MCF 10A (cell line): ENCODE measurements at regions not wholly inside any gene's neighbourhood (a gene's known extent, or its start where the extent isn't known, plus 50 kb on each side); places are given as distances from the start of the nearest gene placed in this dataset.

ENCODE experiments used
- BruUV-seq: library from RNA; stranded (reverse); fragments of 400-500 nt; replicated peaks from 2 replicates; lab custom pipeline; 2021; lab: Mats Ljungman, UMichigan
- CTCF ChIA-PET: fragments of 300-600 bp; sonication (Branson Sonifier 250); formaldehyde crosslinking; extraction: SDS; loops from one replicate; lab custom pipeline; 2021; ENCODE audit warnings: antibody characterized with exemption, inconsistent platforms; lab: Yijun Ruan, JAX
- POLR2A ChIA-PET: fragments of 300-600, 350-650 bp; sonication (Branson Sonifier 250); formaldehyde crosslinking; extraction: SDS; loops from one replicate; lab custom pipeline; 2020; ENCODE audit warnings: antibody characterized with exemption, inconsistent platforms; lab: Yijun Ruan, JAX
- DNase-seq: peaks from one replicate; pipeline ENCODE4 v3.0.0-alpha.2; 2018; ENCODE audit not compliant: unreplicated experiment
- H3K27ac Mint-ChIP-seq: one replicate; pipeline ENCODE4 v1.8.0; 2022; ENCODE audit warnings: mild to moderate bottlenecking, low read depth, mixed read lengths; ENCODE audit not compliant: unreplicated experiment
- H3K27me3 Mint-ChIP-seq: one replicate; pipeline ENCODE4 v1.8.0; 2022; ENCODE audit warnings: mixed read lengths; ENCODE audit not compliant: insufficient read depth, unreplicated experiment
- H3K36me3 Mint-ChIP-seq: one replicate; pipeline ENCODE4 v1.8.0; 2022; ENCODE audit warnings: mild to moderate bottlenecking, moderate library complexity, mixed read lengths; ENCODE audit not compliant: insufficient read depth, unreplicated experiment
- H3K4me1 Mint-ChIP-seq: one replicate; pipeline ENCODE4 v1.8.0; 2022; ENCODE audit warnings: mixed read lengths; ENCODE audit not compliant: insufficient read depth, unreplicated experiment
- H3K4me3 Mint-ChIP-seq: one replicate; pipeline ENCODE4 v1.8.0; 2022; ENCODE audit warnings: mild to moderate bottlenecking, moderate library complexity, mixed read lengths; ENCODE audit not compliant: unreplicated experiment
- H3K9me3 Mint-ChIP-seq: one replicate; pipeline ENCODE4 v1.8.0; 2022; ENCODE audit warnings: mixed read lengths; ENCODE audit not compliant: unreplicated experiment
- intact Hi-C: fragments of 100-400 bp; cut with micrococcal nuclease; formaldehyde crosslinking; loops from 2 replicates; pipeline ENCODE4 v1.14.1; 2022
- TF ChIP-seq, protein P1 (sequence below): fragments of 200-600 bp; IDR thresholded peaks from one replicate; pipeline ENCODE4 v1.8.0; 2022; ENCODE audit warnings: antibody characterized with exemption, mild to moderate bottlenecking; ENCODE audit not compliant: unreplicated experiment

DNA sequence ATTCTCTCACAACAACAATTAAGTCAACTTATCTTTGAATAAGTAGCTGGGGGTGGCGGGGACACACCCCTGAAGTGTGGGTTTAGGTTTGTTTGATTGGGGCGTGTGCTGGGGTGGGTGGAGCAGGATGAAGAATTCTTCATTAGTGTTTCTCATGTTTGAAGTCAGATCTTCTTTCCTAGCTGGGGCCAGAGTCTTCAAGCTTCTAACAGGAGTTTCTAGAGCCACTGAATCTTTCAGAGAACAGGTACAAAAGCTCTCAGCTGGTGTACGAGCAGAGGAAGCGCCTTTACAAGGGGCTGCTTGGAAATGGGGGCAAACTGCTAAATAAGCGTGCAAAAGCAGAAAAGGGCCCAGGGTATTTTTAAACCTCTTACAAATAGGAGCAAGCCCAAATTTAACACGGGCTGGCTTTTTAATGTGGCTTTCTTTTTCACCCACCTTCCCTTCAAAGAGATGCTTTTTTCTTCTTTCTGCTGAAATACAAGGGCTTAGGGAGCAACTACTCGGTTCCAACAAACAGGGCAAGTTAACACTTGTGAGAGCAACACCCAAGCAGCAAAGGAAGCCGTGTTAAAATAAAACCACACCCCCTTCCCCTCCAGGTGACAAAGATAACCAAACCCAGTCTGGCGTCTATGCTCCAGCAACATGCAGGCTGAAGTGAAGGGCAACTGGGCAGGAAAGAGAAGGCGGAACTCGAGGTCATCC is 86.9 kb upstream of the RASGRP1 start:
- no peaks in the 10 kb centered on the region for H3K27me3 Mint-ChIP-seq
- BruUV-seq: no TSS peak
- no peaks in the 10 kb centered on the region for H3K4me1 Mint-ChIP-seq
- H3K36me3 Mint-ChIP-seq: no peaks in the 10 kb centered on the region
- H3K4me3 Mint-ChIP-seq: no peak overlapping the region
- H3K9me3 Mint-ChIP-seq: no peaks in the 10 kb centered on the region
- ChIA-PET POLR2A (no interaction called here), CTCF (interaction anchor here (0.5 to 8.5 kb wide), 10 partner anchors 10 to 660 kb away, joined by 3 to 87 read pairs (median 6); partner anchors contain the start of gene RASGRP1)
- intact Hi-C loops: no loop called here
- DNase-seq: no peak
- TF ChIP-seq, protein P1, sequence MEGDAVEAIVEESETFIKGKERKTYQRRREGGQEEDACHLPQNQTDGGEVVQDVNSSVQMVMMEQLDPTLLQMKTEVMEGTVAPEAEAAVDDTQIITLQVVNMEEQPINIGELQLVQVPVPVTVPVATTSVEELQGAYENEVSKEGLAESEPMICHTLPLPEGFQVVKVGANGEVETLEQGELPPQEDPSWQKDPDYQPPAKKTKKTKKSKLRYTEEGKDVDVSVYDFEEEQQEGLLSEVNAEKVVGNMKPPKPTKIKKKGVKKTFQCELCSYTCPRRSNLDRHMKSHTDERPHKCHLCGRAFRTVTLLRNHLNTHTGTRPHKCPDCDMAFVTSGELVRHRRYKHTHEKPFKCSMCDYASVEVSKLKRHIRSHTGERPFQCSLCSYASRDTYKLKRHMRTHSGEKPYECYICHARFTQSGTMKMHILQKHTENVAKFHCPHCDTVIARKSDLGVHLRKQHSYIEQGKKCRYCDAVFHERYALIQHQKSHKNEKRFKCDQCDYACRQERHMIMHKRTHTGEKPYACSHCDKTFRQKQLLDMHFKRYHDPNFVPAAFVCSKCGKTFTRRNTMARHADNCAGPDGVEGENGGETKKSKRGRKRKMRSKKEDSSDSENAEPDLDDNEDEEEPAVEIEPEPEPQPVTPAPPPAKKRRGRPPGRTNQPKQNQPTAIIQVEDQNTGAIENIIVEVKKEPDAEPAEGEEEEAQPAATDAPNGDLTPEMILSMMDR: no peak
- no peak overlapping the region for H3K27ac Mint-ChIP-seq

DNA sequence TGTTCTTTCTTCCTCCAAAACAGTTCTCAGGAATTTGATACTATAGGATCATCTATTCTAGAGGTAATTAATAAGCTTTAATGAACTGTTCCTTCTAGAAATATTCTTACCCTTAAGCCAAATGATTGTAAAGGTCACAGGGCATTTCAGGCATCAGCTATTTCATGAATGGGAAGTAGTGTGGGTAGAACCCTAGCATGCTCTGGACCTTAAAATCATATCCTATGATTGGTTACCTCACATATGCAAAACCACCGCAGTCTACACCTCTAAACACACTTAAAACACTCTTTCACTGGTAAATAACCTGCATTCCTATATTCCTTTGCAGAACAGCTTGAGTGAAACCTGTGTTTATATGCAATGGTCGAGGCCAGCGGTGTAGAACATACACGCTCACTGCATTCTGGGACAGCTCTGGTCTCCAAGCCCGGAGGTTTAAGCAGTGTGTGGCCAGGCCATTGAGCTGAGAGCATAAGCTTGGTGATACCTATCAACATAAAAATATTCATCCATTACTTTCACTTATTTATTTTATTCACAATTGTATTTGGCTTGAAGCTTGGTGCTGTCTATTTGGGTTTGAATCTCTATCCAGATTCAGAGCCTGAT is 87.7 kb upstream of the RASGRP1 start:
- no peaks in the 10 kb centered on the region for H3K9me3 Mint-ChIP-seq
- TF ChIP-seq, protein P1: no peak
- no TSS peak for BruUV-seq
- ChIA-PET POLR2A (no interaction called here), CTCF (interaction anchor here (1.0 to 8.5 kb wide), 8 partner anchors 9 to 661 kb away, joined by 3 to 87 read pairs (median 8); partner anchors contain the start of gene RASGRP1)
- no peak overlapping the region for H3K4me3 Mint-ChIP-seq
- no peak overlapping the region for H3K27ac Mint-ChIP-seq
- no peak for DNase-seq
- no peaks in the 10 kb centered on the region for H3K27me3 Mint-ChIP-seq
- H3K36me3 Mint-ChIP-seq: no peaks in the 10 kb centered on the region
- intact Hi-C loops: no loop called here
- H3K4me1 Mint-ChIP-seq: no peaks in the 10 kb centered on the region

DNA sequence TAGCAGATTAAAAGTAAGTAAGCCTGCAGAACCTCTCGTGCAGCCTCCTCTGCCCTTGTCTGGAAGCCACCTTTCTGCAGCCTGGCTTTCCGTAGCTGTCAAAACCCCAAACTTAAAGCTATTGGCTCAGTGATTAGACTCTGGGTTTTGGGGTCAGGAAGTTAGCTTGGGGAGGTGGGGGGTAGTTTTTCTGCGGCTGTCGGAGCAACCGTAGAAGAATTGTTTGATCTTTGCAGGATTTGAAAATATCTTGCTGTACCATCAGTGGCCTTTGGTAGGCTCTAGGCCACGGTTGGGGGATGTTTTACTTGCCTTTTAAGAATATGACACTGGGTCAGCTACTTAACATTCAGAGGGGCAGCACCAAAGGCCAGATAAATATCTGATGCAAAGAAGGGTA is 88.4 kb upstream of the RASGRP1 start:
- H3K9me3 Mint-ChIP-seq: no peaks in the 10 kb centered on the region
- no peaks in the 10 kb centered on the region for H3K36me3 Mint-ChIP-seq
- CTCF ChIA-PET: interaction anchor here (1.0 to 8.5 kb wide), 6 partner anchors 30 to 213 kb away, joined by 3 to 87 read pairs (median 9); partner anchors contain the start of gene RASGRP1
- DNase-seq: no peak
- H3K4me3 Mint-ChIP-seq: no peak overlapping the region
- intact Hi-C loops: no loop called here
- no peaks in the 10 kb centered on the region for H3K4me1 Mint-ChIP-seq
- no peak overlapping the region for H3K27ac Mint-ChIP-seq
- H3K27me3 Mint-ChIP-seq: no peaks in the 10 kb centered on the region
- BruUV-seq: no TSS peak
- TF ChIP-seq, protein P1: no peak
- POLR2A ChIA-PET: no interaction called here

DNA sequence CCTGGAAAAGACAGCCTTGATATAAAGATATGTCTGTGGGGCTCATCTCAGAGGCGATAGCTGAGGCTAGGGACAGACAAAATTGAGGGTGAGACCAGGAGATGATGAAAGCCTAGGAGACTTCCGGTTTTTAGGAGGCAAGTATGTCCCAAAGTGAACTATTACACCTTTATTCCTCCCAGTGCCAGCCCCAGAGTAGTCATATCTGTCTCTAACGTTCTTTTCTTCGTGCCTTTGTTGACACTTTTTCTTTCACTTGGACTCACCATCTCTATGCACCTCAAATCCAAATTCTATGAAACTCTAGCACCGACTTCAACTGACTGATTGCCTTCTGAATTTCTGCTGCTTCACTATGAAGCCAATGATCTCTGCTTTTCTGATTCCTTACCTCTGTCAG is 93.8 kb upstream of the RASGRP1 start:
- H3K36me3 Mint-ChIP-seq: no peaks in the 10 kb centered on the region

More for the DNA sequence above, 93.8 kb upstream of the RASGRP1 start:
- no TSS peak for BruUV-seq
- ChIA-PET POLR2A (interaction anchor here (0.7 kb wide), 1 partner anchor 707 kb away, joined by 3 read pairs; no protein-coding TSS in a partner anchor), CTCF (interaction anchor here (0.6 to 4.5 kb wide), 6 partner anchors 14 to 221 kb away, joined by 3 to 19 read pairs (median 3); partner anchors contain the start of gene RASGRP1)
- Mint-ChIP-seq H3K4me3 (no peak overlapping the region), H3K27me3 (no peaks in the 10 kb centered on the region), H3K27ac (no peak overlapping the region), H3K4me1 (no peaks in the 10 kb centered on the region), H3K9me3 (no peaks in the 10 kb centered on the region)
- intact Hi-C loops: no loop called here
- no peak for DNase-seq
- TF ChIP-seq, protein P1: no peak
